NCI-H69 (cell line): ENCODE measurements at regions not wholly inside any gene's neighbourhood (a gene's known extent, or its start where the extent isn't known, plus 50 kb on each side); places are given as distances from the start of the nearest gene placed in this dataset.
"Not testable (repeated sequence)": the region's sequence is repeated elsewhere in the genome, so short reads cannot be mapped to it uniquely, and the experiment has no call there.

Experiments used
- DNase-seq: peaks from one replicate; lab custom pipeline; 2025; lab: John Stamatoyannopoulos, UW

- not testable (repeated sequence) for DNase-seq
Measured at GRCh38 chr9:65395789-65396188, 110.8 kb upstream of the FOXD4L5 start.

- not testable (repeated sequence) for DNase-seq
Measured at GRCh38 chr9:65395121-65395520, 110.1 kb upstream of the FOXD4L5 start.

GRCh38 chr9:65393111-65393810 lies 108.3 kb upstream of the FOXD4L5 start:
- not testable (repeated sequence) for DNase-seq

GRCh38 chr9:65392611-65393010 lies 107.6 kb upstream of the FOXD4L5 start:
- not testable (repeated sequence) for DNase-seq

GRCh38 chr9:65389710-65390109 lies 104.7 kb upstream of the FOXD4L5 start:
- not testable (repeated sequence) for DNase-seq

GRCh38 chr9:65389216-65389615 lies 104.2 kb upstream of the FOXD4L5 start:
- not testable (repeated sequence) for DNase-seq

GRCh38 chr9:65386699-65387098 lies 101.7 kb upstream of the FOXD4L5 start:
- not testable (repeated sequence) for DNase-seq

- DNase-seq: not testable (repeated sequence)
Measured at GRCh38 chr9:65386191-65386590, 101.2 kb upstream of the FOXD4L5 start.

GRCh38 chr9:65385655-65386024 lies 100.6 kb upstream of the FOXD4L5 start:
- not testable (repeated sequence) for DNase-seq

- DNase-seq: not testable (repeated sequence)
Measured at GRCh38 chr9:65384759-65385654, 100.0 kb upstream of the FOXD4L5 start.

GRCh38 chr9:65384066-65384465 lies 99.1 kb upstream of the FOXD4L5 start:
- DNase-seq: not testable (repeated sequence)

GRCh38 chr9:65383646-65384045 lies 98.6 kb upstream of the FOXD4L5 start:
- DNase-seq: not testable (repeated sequence)

- not testable (repeated sequence) for DNase-seq
Measured at GRCh38 chr9:65382701-65383318, 97.8 kb upstream of the FOXD4L5 start.
